Osteoblast (primary cell): ENCODE measurements at regions not wholly inside any gene's neighbourhood (a gene's known extent, or its start where the extent isn't known, plus 50 kb on each side); places are given as distances from the start of the nearest gene placed in this dataset.
A peak's percentile ranks its signal among the peaks of the same experiment; 100 is the strongest.

Experiments
- DNase-seq: peaks from one replicate; pipeline ENCODE4 v3.0.0; 2011; ENCODE audit warnings: low spot score, mixed read lengths; ENCODE audit not compliant: insufficient read length; ENCODE audit errors: missing footprints
- H2AFZ ChIP-seq: 2 replicates; pipeline ENCODE4 v1.6.0; 2011; ENCODE audit warnings: mild to moderate bottlenecking, low read length
- H3K27ac ChIP-seq: 2 replicates; pipeline ENCODE4 v1.5.1; 2011; ENCODE audit warnings: mild to moderate bottlenecking, low read depth, low read length, moderate library complexity
- H3K27me3 ChIP-seq: 2 replicates; pipeline ENCODE4 v1.6.0; 2012; ENCODE audit warnings: mild to moderate bottlenecking, control low read depth, inconsistent platforms, low read length, moderate library complexity; ENCODE audit not compliant: insufficient read depth
- H3K36me3 ChIP-seq: 2 replicates; pipeline ENCODE4 v1.5.1; 2011; ENCODE audit warnings: mild to moderate bottlenecking, low read length, control low read depth, moderate library complexity; ENCODE audit not compliant: insufficient read depth
- H3K4me1 ChIP-seq: 2 replicates; pipeline ENCODE4 v1.5.1; 2011; ENCODE audit warnings: mild to moderate bottlenecking, low read length, control low read depth, moderate library complexity; ENCODE audit not compliant: insufficient read depth
- H3K4me2 ChIP-seq: 2 replicates; pipeline ENCODE4 v1.6.0; 2011; ENCODE audit warnings: mild to moderate bottlenecking, low read length; ENCODE audit not compliant: insufficient read depth
- H3K4me3 ChIP-seq: fragments of 200-600 bp; sonication (generic); 3 replicates; pipeline ENCODE4 v1.5.1; 2012; ENCODE audit warnings: mild to moderate bottlenecking, low read length, inconsistent platforms; ENCODE audit not compliant: insufficient read depth
- H3K79me2 ChIP-seq: 2 replicates; pipeline ENCODE4 v1.6.0; 2012; ENCODE audit warnings: mild to moderate bottlenecking, low read length, control low read depth, inconsistent platforms; ENCODE audit not compliant: insufficient read depth
- H3K9me3 ChIP-seq: 2 replicates; pipeline ENCODE4 v1.5.1; 2011; ENCODE audit warnings: low read depth, low read length, control low read depth
- H4K20me1 ChIP-seq: 2 replicates; pipeline ENCODE4 v1.6.0; 2012; ENCODE audit warnings: mild to moderate bottlenecking, low read length, control low read depth; ENCODE audit not compliant: insufficient read depth
- CTCF ChIP-seq: IDR thresholded peaks from 2 replicates; pipeline ENCODE4 v1.5.1; 2011; ENCODE audit warnings: mild to moderate bottlenecking, low read depth, low read length, moderate library complexity; ENCODE audit errors: extremely low read depth

GRCh38 chr13:26476111-26476781 is 81.2 kb upstream of the WASF3 start:
- peaks cover 13% of the 10 kb centered on the region for H3K4me1 ChIP-seq
- no peaks in the 10 kb centered on the region for H4K20me1 ChIP-seq
- H3K27ac ChIP-seq, result peak overlapping the region; percentile 70
- peak overlapping the region; percentile 87 for H3K4me2 ChIP-seq
- H3K9me3 ChIP-seq, result no peaks in the 10 kb centered on the region
- no peak for TF ChIP-seq CTCF
- H3K27me3 ChIP-seq, result no peaks in the 10 kb centered on the region
- H3K36me3 ChIP-seq, result no peaks in the 10 kb centered on the region
- peak overlapping the region; percentile 65 for H3K4me3 ChIP-seq
- H2AFZ ChIP-seq, result peak overlapping the region; percentile 95
- DNase-seq, result peak; percentile 89
- no peaks in the 10 kb centered on the region for H3K79me2 ChIP-seq

- Histone ChIP-seq H3K4me2 (peak overlapping the region; percentile 87), H4K20me1 (no peaks in the 10 kb centered on the region), H2AFZ (peak overlapping the region; percentile 95), H3K4me1 (peaks cover 13% of the 10 kb centered on the region), H3K9me3 (no peaks in the 10 kb centered on the region), H3K27ac (peak overlapping the region; percentile 70), H3K27me3 (no peaks in the 10 kb centered on the region), H3K36me3 (no peaks in the 10 kb centered on the region), H3K4me3 (peak overlapping the region; percentile 65), H3K79me2 (no peaks in the 10 kb centered on the region)
- TF ChIP-seq CTCF, result no peak
- no peak for DNase-seq
Measured at GRCh38 chr13:26476782-26477142, 80.7 kb upstream of the WASF3 start.

- Histone ChIP-seq H3K4me2 (no peak overlapping the region), H3K79me2 (no peaks in the 10 kb centered on the region), H3K36me3 (no peaks in the 10 kb centered on the region), H3K4me3 (no peak overlapping the region), H3K4me1 (peaks cover 13% of the 10 kb centered on the region), H3K27ac (no peak overlapping the region), H3K9me3 (no peaks in the 10 kb centered on the region), H3K27me3 (no peaks in the 10 kb centered on the region), H4K20me1 (no peaks in the 10 kb centered on the region), H2AFZ (no peak overlapping the region)
- no peak for DNase-seq
- TF ChIP-seq CTCF, result no peak
Measured at GRCh38 chr13:26477681-26478080, 79.8 kb upstream of the WASF3 start.

- Histone ChIP-seq H3K9me3 (no peaks in the 10 kb centered on the region), H2AFZ (peak overlapping the region; percentile 81), H4K20me1 (no peaks in the 10 kb centered on the region), H3K27me3 (no peaks in the 10 kb centered on the region), H3K4me2 (peak overlapping the region; percentile 24), H3K79me2 (no peaks in the 10 kb centered on the region), H3K4me1 (peaks cover 13% of the 10 kb centered on the region), H3K27ac (no peak overlapping the region), H3K4me3 (no peak overlapping the region), H3K36me3 (no peaks in the 10 kb centered on the region)
- TF ChIP-seq CTCF, result no peak
- DNase-seq, result no peak
Measured at GRCh38 chr13:26480246-26480855, 77.1 kb upstream of the WASF3 start.
